Colonic mucosa (tissue), 4 donors: ENCODE measurements at regions not wholly inside any gene's neighbourhood (a gene's known extent, or its start where the extent isn't known, plus 50 kb on each side); places are given as distances from the start of the nearest gene placed in this dataset.

Experiments
- DNase-seq: peaks from one replicate; pipeline ENCODE4 v3.0.0-alpha.2; 2020
- H3K27ac ChIP-seq: fragments of 200-600 bp; one replicate; pipeline ENCODE4 v1.8.0; 2021
- H3K27me3 ChIP-seq: fragments of 200-600 bp; one replicate; pipeline ENCODE4 v1.8.0; 2021
- H3K36me3 ChIP-seq: fragments of 200-600 bp; one replicate; pipeline ENCODE4 v1.8.0; 2021
- H3K4me1 ChIP-seq: fragments of 200-600 bp; one replicate; pipeline ENCODE4 v1.8.0; 2021; ENCODE audit warnings: mild to moderate bottlenecking
- H3K4me3 ChIP-seq: fragments of 200-600 bp; one replicate; pipeline ENCODE4 v1.8.0; 2021
- H3K9ac ChIP-seq, 2 donors: one replicate each; pipeline ENCODE4 v1.7.0; 2013; ENCODE audit warnings: control low read depth in 2 of 2, low read depth in 2 of 2, low read length in 2 of 2
- H3K9me3 ChIP-seq: fragments of 200-600 bp; one replicate; pipeline ENCODE4 v1.8.0; 2021
- CTCF ChIP-seq: fragments of 200-600 bp; IDR thresholded peaks from one replicate; pipeline ENCODE4 v1.8.0; 2022; ENCODE audit warnings: antibody characterized with exemption, mild to moderate bottlenecking
- intact Hi-C: fragments of 100-400 bp; cut with DNase I; formaldehyde crosslinking; loops from one replicate; pipeline ENCODE4 v1.14.1; 2022
- donor health status: healthy.
- donor health status: DM: no; HTN: no; CAD: no.
- donor health status: DM: no; HTN: no; CAD: no.

GRCh38 chr11:32325187-32325586 is 110.2 kb downstream of the WT1 start:
- H3K27me3 ChIP-seq: peaks cover 2% of the 10 kb centered on the region
- no peak overlapping the region for H3K27ac ChIP-seq
- no peaks in the 10 kb centered on the region for H3K4me1 ChIP-seq
- H3K9ac ChIP-seq: no peak overlapping the region
- intact Hi-C loops: no loop called here
- no peaks in the 10 kb centered on the region for H3K9me3 ChIP-seq
- DNase-seq: no peak
- H3K36me3 ChIP-seq: no peaks in the 10 kb centered on the region
- no peak overlapping the region for H3K4me3 ChIP-seq
- TF ChIP-seq CTCF: no peak

DNA sequence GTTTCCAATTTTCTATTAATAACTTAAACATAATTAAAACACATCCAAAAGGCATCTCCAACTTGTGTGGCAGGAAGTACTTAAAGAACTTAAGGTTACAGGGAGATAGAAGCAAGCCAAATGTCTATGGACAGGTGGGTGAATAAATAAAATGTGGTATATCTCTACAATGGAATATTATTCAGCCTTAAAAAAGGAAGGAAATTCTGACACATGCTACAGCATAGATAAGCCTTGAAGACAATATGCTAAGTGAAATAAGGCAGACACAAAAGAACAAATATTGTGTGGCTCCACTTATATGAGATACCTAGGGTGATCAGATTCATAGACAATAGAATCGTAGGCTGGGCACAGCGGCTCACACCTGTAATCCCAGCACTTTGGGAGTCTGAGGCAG is 109.6 kb downstream of the WT1 start:
- intact Hi-C loops: no loop called here

DNA sequence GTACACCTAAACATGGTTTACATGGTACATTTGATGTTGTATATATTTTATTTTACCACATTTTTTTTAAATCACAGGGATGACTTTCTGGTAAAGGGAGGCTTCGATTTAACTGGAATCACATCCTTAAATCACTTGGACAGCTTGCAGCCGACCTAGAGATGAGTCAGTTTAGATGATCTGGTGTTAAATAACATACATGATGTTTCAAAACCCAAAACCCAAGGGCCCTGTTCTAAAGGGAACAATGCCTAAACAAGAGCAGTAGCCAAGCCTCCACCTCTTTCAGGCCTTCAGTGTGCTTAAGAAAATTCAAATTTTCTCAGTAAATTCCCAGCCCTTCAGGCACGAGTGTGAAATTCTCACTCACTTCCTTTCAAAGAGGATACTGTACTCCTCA is 108.8 kb downstream of the WT1 start:
- no peaks in the 10 kb centered on the region for H3K36me3 ChIP-seq
- H3K4me1 ChIP-seq: no peaks in the 10 kb centered on the region
- H3K27ac ChIP-seq: no peak overlapping the region
- TF ChIP-seq CTCF: no peak
- no peaks in the 10 kb centered on the region for H3K9me3 ChIP-seq
- intact Hi-C loops: no loop called here
- no peak overlapping the region for H3K4me3 ChIP-seq
- no peak for DNase-seq
- H3K9ac ChIP-seq: no peak overlapping the region
- no peaks in the 10 kb centered on the region for H3K27me3 ChIP-seq

More for the DNA sequence above, 109.6 kb downstream of the WT1 start:
- H3K36me3 ChIP-seq: no peaks in the 10 kb centered on the region
- no peaks in the 10 kb centered on the region for H3K4me1 ChIP-seq
- TF ChIP-seq CTCF: no peak
- H3K27ac ChIP-seq: no peak overlapping the region
- no peak overlapping the region for H3K9ac ChIP-seq
- H3K4me3 ChIP-seq: no peak overlapping the region
- H3K9me3 ChIP-seq: no peaks in the 10 kb centered on the region
- DNase-seq: no peak
- peaks cover 1% of the 10 kb centered on the region for H3K27me3 ChIP-seq

DNA sequence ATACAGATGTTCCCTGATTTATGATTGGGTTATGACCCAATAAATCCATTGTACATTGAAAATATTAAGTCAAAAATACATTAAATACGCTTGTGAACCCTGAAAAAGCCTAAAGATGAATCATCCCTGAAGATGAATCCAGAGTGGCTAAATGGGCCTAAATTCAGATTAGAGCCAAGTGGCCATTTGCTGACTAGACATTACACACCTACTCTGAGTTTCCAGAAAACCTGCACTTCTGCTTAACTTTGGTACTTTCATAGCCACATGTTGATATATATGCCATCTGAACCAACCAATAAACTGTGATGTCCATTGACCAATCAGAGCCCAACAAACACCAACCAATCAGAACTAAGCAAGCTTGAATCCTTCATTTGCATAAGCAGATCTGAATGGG is 106.9 kb downstream of the WT1 start:
- Histone ChIP-seq H3K4me1 (no peaks in the 10 kb centered on the region), H3K27ac (no peak overlapping the region), H3K9me3 (no peaks in the 10 kb centered on the region), H3K27me3 (no peaks in the 10 kb centered on the region), H3K4me3 (no peak overlapping the region), H3K9ac (no peak overlapping the region), H3K36me3 (no peaks in the 10 kb centered on the region)
- intact Hi-C loops: no loop called here
- no peak for DNase-seq
- no peak for TF ChIP-seq CTCF

DNA sequence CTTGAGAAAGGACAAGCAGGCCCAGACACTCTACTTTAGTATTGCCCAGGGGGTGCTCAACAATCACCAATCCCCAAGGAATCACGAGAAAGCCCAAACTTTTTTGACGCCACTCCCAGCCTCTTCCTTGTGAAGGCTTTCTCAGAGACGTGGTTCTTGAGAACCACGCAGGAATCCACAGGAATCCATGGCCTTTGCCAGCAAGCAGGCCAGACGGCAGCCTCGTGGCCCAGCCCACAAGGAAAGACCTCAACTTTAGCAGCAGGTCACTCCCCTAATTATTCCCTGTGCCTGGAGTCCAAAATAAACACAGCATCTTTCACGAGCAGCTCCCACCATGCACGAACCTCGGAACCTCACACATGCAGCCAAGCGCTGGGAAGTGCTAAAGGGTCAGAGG is 104.2 kb downstream of the WT1 start:
- no peaks in the 10 kb centered on the region for H3K4me1 ChIP-seq
- no peaks in the 10 kb centered on the region for H3K27me3 ChIP-seq
- DNase-seq: no peak
- no peak overlapping the region for H3K4me3 ChIP-seq
- no peak overlapping the region for H3K9ac ChIP-seq
- TF ChIP-seq CTCF: no peak
- H3K27ac ChIP-seq: no peak overlapping the region
- no peaks in the 10 kb centered on the region for H3K9me3 ChIP-seq
- intact Hi-C loops: no loop called here
- H3K36me3 ChIP-seq: no peaks in the 10 kb centered on the region

DNA sequence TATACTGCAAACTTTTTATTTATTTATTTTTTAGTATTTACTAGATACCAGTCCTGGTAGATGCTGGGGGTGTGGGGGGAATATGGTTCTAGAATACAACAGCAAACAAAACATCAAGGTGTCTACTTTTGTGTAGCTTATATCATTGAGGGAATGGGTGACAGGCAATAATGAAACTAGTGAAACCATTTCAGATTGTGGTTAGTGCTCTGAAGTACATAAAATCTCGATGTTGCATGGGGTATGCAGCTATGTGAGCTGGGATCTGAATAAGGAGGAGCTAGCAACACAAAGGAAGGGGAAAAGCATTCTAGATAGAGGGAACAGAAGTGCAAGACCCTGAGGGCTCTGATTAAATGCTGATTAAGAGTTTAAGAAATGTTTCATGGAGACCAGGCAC is 103.5 kb downstream of the WT1 start:
- DNase-seq: no peak
- no peaks in the 10 kb centered on the region for H3K4me1 ChIP-seq
- H3K9me3 ChIP-seq: no peaks in the 10 kb centered on the region
- no peak overlapping the region for H3K9ac ChIP-seq
- no peak overlapping the region for H3K4me3 ChIP-seq
- no peaks in the 10 kb centered on the region for H3K27me3 ChIP-seq
- TF ChIP-seq CTCF: no peak
- intact Hi-C loops: no loop called here
- no peaks in the 10 kb centered on the region for H3K36me3 ChIP-seq
- no peak overlapping the region for H3K27ac ChIP-seq
